K562 (cell line): ENCODE measurements at regions not wholly inside any gene's neighbourhood (a gene's known extent, or its start where the extent isn't known, plus 50 kb on each side); places are given as distances from the start of the nearest gene placed in this dataset.

ENCODE experiments used
- FOXK2 ChIP-seq, 2 experiments: fragments of 450-650 bp; IDR thresholded peaks in 1 of 2; conservative IDR thresholded peaks in 1 of 2; 2 replicates each; pipeline ENCODE4 v1.6.1; 2016; ENCODE audit warnings: low read depth in 2 of 2, mild to moderate bottlenecking in 1 of 2
- TF ChIP-seq, protein P1 (sequence below): fragments of 250-450 bp; sonication (Bioruptor Pico); IDR thresholded peaks from 2 replicates; pipeline ENCODE4 v1.5.0; 2020; ENCODE audit warnings: mild to moderate bottlenecking, borderline replicate concordance

DNA sequence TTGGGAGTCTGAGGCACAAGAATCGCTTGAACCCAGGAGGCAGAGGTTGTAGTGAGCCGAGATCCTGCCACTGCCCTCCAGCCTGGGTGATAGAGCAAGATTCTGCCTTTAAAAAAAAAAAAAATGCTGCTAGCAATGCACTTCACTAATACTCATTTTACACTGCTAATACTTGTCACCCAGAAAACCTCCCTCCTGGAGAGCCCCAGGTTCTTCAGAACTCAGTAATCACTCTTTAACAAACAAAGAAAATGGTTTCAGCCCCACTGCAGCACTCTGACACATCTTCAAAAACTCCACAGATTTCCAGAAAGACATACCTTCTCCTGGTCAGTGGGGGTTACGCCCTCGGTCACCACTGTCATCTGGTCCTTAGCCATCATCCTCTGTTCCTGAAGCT, 366.7 kb downstream of the SHQ1 start:
- TF ChIP-seq, protein P1, sequence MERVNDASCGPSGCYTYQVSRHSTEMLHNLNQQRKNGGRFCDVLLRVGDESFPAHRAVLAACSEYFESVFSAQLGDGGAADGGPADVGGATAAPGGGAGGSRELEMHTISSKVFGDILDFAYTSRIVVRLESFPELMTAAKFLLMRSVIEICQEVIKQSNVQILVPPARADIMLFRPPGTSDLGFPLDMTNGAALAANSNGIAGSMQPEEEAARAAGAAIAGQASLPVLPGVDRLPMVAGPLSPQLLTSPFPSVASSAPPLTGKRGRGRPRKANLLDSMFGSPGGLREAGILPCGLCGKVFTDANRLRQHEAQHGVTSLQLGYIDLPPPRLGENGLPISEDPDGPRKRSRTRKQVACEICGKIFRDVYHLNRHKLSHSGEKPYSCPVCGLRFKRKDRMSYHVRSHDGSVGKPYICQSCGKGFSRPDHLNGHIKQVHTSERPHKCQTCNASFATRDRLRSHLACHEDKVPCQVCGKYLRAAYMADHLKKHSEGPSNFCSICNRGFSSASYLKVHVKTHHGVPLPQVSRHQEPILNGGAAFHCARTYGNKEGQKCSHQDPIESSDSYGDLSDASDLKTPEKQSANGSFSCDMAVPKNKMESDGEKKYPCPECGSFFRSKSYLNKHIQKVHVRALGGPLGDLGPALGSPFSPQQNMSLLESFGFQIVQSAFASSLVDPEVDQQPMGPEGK (CRISPR knock-in tag), result no peak
- TF ChIP-seq FOXK2 (conservative IDR thresholded peaks at IDR 0.05 in 1 of 2, IDR thresholded peaks at IDR 0.05 in 1 of 2; ENCODE audit: low read depth in 2 of 2), result no peak
